OCI-LY3 (cell line): ENCODE measurements at regions not wholly inside any gene's neighbourhood (a gene's known extent, or its start where the extent isn't known, plus 50 kb on each side); places are given as distances from the start of the nearest gene placed in this dataset.

Experiments
- H2AFZ ChIP-seq: fragments of 200-600, 300-600 bp; shearing (Covaris generic); 2 replicates; pipeline ENCODE4 v1.6.0; 2014; ENCODE audit warnings: antibody characterized with exemption, low read depth, low read length
- H3K27ac ChIP-seq: fragments of 200-600, 300-600 bp; sonication (generic); 2 replicates; pipeline ENCODE4 v1.5.1; 2014; ENCODE audit warnings: mild to moderate bottlenecking, low read length, moderate library complexity, mixed read lengths
- H3K27me3 ChIP-seq: fragments of 200-600, 300-600 bp; sonication (generic); 2 replicates; pipeline ENCODE4 v1.6.1; 2014; ENCODE audit warnings: low read depth, low read length, mixed read lengths
- H3K36me3 ChIP-seq: fragments of 200-600, 300-600 bp; sonication (generic); replicated peaks from 2 replicates; pipeline ENCODE3; 2014; ENCODE audit warnings: low read depth, low read length, mixed read lengths
- H3K4me1 ChIP-seq: fragments of 300-600, 200-600 bp; sonication (generic); 2 replicates; pipeline ENCODE4 v1.6.1; 2014; ENCODE audit warnings: low read length, mixed read lengths
- H3K4me2 ChIP-seq: fragments of 200-600, 300-600 bp; sonication (generic); 2 replicates; pipeline ENCODE4 v1.6.1; 2014; ENCODE audit warnings: low read length, mixed read lengths
- H3K4me3 ChIP-seq: fragments of 300-600, 200-600 bp; sonication (generic); 2 replicates; pipeline ENCODE4 v1.5.1; 2014; ENCODE audit warnings: antibody characterized with exemption, mild to moderate bottlenecking, low read length, moderate library complexity
- H3K79me2 ChIP-seq: fragments of 300-600, 200-600 bp; shearing (Covaris generic); 2 replicates; pipeline ENCODE4 v1.6.1; 2014; ENCODE audit warnings: mild to moderate bottlenecking, low read length, mixed read lengths
- H3K9ac ChIP-seq: fragments of 300-600, 200-600 bp; shearing (Covaris generic); 2 replicates; pipeline ENCODE4 v1.6.0; 2014; ENCODE audit warnings: mild to moderate bottlenecking, low read length, moderate library complexity
- H3K9me3 ChIP-seq: fragments of 200-600, 300-600 bp; shearing (Covaris generic); 2 replicates; pipeline ENCODE4 v1.6.1; 2014; ENCODE audit warnings: low read length, mixed read lengths; ENCODE audit not compliant: insufficient read depth
- H4K20me1 ChIP-seq: fragments of 200-600, 300-600 bp; sonication (generic); 2 replicates; pipeline ENCODE4 v1.6.1; 2016; ENCODE audit warnings: low read length, mixed read lengths; ENCODE audit not compliant: insufficient read depth
- EZH2phosphoT487 ChIP-seq: fragments of 200-600 bp; shearing (Covaris generic); IDR thresholded peaks from 2 replicates; pipeline ENCODE4 v1.6.1; 2018; ENCODE audit warnings: antibody characterized with exemption, mixed run types, low read depth
- TF ChIP-seq, protein P1 (sequence below): fragments of 200-600, 300-600 bp; sonication (generic); IDR thresholded peaks from 2 replicates; pipeline ENCODE4 v1.5.1; 2014; ENCODE audit warnings: antibody characterized with exemption, low read length, low read depth

DNA sequence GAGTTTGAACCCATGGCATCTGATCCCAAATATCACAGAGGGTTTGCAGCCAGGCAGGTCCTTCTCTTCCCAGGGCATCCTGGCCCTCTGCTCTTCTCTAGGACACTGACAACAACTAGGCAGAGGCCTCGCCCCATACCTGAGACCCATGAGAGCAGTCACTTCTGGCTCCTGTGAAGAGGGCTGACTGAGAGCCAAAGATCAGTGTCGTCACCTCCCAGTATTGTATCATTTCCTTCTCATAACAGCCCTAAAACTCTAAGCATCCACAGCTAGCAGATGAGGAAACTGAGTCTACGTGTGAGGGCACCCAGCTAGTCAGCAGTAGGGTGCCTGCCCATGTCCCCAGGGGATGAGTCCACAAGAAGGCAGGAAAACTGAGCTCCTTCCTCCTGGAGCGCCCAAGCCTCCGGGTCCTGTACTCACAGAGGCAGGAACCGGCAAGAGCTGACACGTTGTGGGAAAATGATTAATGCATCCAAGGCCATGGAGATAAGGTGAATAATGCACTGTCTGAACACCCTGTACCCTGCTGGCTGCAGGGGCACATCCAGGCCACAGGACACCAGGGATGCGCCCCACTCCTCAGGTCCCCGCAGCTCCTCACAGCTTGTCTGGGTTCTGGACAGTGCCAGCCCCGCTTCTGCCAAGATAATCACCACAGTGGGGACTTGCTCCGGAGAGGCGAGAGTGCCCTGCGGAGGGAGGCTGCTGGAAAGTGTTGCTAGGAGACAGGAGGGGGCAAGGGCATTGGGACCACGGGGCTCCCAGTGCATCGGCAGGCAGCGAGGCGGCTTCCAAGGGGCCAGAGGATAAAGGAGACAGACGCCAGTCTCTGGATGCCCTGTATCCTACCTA, 340.0 kb downstream of the NPHP4 start:
- no peak overlapping the region for H3K9ac ChIP-seq
- TF ChIP-seq EZH2phosphoT487 = no peak
- no peaks in the 10 kb centered on the region for H3K79me2 ChIP-seq
- H3K4me3 ChIP-seq = no peak overlapping the region
- no peaks in the 10 kb centered on the region for H3K4me1 ChIP-seq
- no peaks in the 10 kb centered on the region for H3K9me3 ChIP-seq
- no peaks in the 10 kb centered on the region for H4K20me1 ChIP-seq
- H3K4me2 ChIP-seq = no peak overlapping the region
- no peaks in the 10 kb centered on the region for H3K36me3 ChIP-seq
- no peaks in the 10 kb centered on the region for H3K27me3 ChIP-seq
- H3K27ac ChIP-seq = no peak overlapping the region
- H2AFZ ChIP-seq = no peak overlapping the region

DNA sequence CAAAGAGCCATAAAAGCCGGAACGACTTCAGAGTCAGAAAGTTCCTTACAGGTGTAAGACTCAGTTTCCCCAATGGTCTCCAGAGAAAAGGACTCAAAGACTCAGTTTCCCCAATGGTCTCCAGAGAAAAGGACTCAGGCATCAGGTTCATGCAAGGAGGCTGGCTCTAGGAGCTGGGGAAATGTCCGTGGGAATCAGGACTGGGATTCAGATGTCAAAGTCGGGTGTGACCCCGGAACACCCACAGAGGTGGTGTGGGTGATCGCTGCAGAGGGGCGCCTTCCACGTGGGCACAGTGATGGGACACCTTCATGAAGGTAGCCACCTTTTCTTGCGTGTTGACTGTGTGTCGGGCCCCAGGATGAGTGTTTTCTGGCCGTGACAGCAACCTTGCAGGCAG, 340.8 kb downstream of the NPHP4 start:
- no peak overlapping the region for H3K9ac ChIP-seq
- no peaks in the 10 kb centered on the region for H3K79me2 ChIP-seq
- H4K20me1 ChIP-seq = no peaks in the 10 kb centered on the region
- H3K4me2 ChIP-seq = no peak overlapping the region
- H2AFZ ChIP-seq = no peak overlapping the region
- H3K9me3 ChIP-seq = no peaks in the 10 kb centered on the region
- TF ChIP-seq, protein P1, sequence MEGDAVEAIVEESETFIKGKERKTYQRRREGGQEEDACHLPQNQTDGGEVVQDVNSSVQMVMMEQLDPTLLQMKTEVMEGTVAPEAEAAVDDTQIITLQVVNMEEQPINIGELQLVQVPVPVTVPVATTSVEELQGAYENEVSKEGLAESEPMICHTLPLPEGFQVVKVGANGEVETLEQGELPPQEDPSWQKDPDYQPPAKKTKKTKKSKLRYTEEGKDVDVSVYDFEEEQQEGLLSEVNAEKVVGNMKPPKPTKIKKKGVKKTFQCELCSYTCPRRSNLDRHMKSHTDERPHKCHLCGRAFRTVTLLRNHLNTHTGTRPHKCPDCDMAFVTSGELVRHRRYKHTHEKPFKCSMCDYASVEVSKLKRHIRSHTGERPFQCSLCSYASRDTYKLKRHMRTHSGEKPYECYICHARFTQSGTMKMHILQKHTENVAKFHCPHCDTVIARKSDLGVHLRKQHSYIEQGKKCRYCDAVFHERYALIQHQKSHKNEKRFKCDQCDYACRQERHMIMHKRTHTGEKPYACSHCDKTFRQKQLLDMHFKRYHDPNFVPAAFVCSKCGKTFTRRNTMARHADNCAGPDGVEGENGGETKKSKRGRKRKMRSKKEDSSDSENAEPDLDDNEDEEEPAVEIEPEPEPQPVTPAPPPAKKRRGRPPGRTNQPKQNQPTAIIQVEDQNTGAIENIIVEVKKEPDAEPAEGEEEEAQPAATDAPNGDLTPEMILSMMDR = no peak
- no peak for TF ChIP-seq EZH2phosphoT487
- no peak overlapping the region for H3K27ac ChIP-seq
- no peaks in the 10 kb centered on the region for H3K27me3 ChIP-seq
- H3K4me1 ChIP-seq = no peaks in the 10 kb centered on the region
- H3K4me3 ChIP-seq = no peak overlapping the region
- no peaks in the 10 kb centered on the region for H3K36me3 ChIP-seq

DNA sequence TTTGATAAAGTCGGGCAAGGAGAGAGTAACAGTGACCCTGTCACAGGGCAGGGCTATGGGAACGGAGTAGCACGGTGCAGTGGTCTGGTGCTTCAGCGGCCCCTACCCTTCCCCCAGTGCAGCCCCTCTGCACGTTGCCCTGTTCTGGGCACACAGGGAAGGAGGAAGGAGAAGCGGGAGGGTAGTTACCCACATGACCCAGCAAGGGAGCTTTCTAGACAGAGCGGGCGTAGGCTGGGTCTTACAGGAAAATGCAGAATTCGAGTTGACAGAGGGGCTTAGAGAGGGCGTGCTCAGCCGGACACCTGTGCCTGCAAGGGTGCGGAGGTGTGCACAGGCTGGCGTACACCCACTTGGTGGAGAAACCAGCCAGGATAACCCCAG, 341.2 kb downstream of the NPHP4 start:
- no peaks in the 10 kb centered on the region for H3K9me3 ChIP-seq
- H3K4me2 ChIP-seq = no peak overlapping the region
- no peak overlapping the region for H3K27ac ChIP-seq
- H3K27me3 ChIP-seq = no peaks in the 10 kb centered on the region
- no peaks in the 10 kb centered on the region for H3K36me3 ChIP-seq
- H4K20me1 ChIP-seq = no peaks in the 10 kb centered on the region
- no peak overlapping the region for H3K4me3 ChIP-seq
- no peak overlapping the region for H3K9ac ChIP-seq
- no peaks in the 10 kb centered on the region for H3K4me1 ChIP-seq
- TF ChIP-seq, protein P1 = no peak
- TF ChIP-seq EZH2phosphoT487 = no peak
- H2AFZ ChIP-seq = no peak overlapping the region
- H3K79me2 ChIP-seq = no peaks in the 10 kb centered on the region

DNA sequence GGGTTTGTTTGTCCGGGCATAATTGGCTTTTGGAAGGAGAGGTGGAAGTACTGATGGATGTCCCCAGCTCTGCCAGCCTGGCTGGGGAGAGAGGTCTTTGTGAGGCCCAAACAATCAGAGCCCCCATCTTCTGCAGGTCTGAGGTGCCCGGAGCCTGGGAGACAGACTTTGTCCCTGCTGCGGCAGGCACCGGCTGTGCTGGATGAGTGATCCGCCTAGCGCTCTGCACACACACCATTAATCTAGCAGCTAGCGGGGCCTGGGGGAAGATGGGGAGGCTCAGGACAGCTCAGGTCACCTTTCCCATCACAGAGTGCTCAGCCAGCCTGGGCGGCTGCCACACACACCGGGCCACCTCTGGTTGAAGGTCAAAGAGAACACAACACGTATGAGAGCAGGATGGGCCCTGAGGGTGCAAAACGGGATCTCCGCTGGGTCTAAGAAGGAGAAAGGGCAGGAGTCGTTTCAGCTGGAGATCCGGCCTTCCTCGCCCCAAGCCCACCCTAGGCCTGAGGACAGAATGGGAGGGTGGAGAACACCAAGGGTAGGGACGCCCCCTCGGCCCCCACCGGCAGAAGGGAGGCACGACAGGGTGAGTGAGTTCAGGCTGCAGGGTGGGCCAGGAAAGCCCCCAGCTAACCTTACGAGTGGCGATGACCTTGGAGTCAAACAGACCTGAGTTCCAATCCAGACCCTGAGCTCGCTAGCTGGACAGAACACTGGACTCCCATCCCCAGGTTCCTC, 341.8 kb downstream of the NPHP4 start:
- Histone ChIP-seq H2AFZ (no peak overlapping the region), H3K36me3 (no peaks in the 10 kb centered on the region), H3K27me3 (no peaks in the 10 kb centered on the region), H3K79me2 (no peaks in the 10 kb centered on the region), H3K4me3 (no peak overlapping the region), H3K4me1 (no peaks in the 10 kb centered on the region), H3K4me2 (no peak overlapping the region), H4K20me1 (no peaks in the 10 kb centered on the region), H3K27ac (no peak overlapping the region), H3K9me3 (no peaks in the 10 kb centered on the region), H3K9ac (no peak overlapping the region)
- no peak for TF ChIP-seq EZH2phosphoT487
- TF ChIP-seq, protein P1 = no peak
